C4-2B (cell line): ENCODE measurements at regions not wholly inside any gene's neighbourhood (a gene's known extent, or its start where the extent isn't known, plus 50 kb on each side); places are given as distances from the start of the nearest gene placed in this dataset.

Experiments used
- ZFX ChIP-seq: fragments of 450-650 bp; IDR thresholded peaks from 2 replicates; pipeline ENCODE4 v1.6.1; 2017
- TF ChIP-seq, protein P1 (sequence below): fragments of 450-650 bp; conservative IDR thresholded peaks from 2 replicates; pipeline ENCODE4 v1.5.1; 2017; ENCODE audit warnings: mild to moderate bottlenecking

DNA sequence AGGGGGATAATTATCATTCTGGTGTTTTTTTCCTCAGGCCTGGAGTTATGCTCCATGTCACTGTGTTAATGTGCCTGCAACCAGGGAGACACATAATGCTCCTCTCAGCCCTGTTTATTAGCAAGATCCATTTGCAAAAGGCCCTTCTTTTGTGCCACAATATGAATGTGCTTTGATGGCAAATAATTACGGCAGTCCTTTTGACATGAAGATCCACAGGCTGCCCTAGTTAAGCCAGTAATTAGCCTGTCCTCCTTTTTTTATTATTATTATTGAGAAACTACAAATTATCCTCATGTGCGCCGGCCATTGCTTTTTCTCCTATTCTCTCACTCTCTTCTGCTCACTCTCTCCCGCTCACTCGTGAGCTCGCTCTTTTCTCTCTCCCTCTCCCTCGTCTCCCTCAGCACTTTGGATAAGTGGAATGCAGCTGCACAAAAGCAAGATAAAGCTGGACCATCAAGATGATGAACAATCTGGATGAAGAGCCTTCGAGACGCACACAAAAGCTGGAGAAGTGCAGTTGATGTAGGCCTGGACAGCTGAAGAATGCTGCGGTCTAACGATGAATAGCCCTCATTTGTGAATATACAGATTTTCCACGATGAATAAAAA lies 762.3 kb downstream of the BCL11A start:
- TF ChIP-seq, protein P1, sequence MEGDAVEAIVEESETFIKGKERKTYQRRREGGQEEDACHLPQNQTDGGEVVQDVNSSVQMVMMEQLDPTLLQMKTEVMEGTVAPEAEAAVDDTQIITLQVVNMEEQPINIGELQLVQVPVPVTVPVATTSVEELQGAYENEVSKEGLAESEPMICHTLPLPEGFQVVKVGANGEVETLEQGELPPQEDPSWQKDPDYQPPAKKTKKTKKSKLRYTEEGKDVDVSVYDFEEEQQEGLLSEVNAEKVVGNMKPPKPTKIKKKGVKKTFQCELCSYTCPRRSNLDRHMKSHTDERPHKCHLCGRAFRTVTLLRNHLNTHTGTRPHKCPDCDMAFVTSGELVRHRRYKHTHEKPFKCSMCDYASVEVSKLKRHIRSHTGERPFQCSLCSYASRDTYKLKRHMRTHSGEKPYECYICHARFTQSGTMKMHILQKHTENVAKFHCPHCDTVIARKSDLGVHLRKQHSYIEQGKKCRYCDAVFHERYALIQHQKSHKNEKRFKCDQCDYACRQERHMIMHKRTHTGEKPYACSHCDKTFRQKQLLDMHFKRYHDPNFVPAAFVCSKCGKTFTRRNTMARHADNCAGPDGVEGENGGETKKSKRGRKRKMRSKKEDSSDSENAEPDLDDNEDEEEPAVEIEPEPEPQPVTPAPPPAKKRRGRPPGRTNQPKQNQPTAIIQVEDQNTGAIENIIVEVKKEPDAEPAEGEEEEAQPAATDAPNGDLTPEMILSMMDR = no peak
- no peak for TF ChIP-seq ZFX
